GM12892 (cell line): ENCODE measurements at regions not wholly inside any gene's neighbourhood (a gene's known extent, or its start where the extent isn't known, plus 50 kb on each side); places are given as distances from the start of the nearest gene placed in this dataset.
"Not testable (repeated sequence)": the region's sequence is repeated elsewhere in the genome, so short reads cannot be mapped to it uniquely, and the experiment has no call there.

Experiments used
- DNase-seq: peaks from one replicate; pipeline ENCODE4 v3.0.0; 2011; ENCODE audit not compliant: insufficient read length
- FAIRE-seq: peaks from 2 replicates; lab custom pipeline; 2011; peaks lifted over from hg19 to GRCh38; lab: Jason Lieb, UNC
- POLR2A ChIP-seq: IDR thresholded peaks from 2 replicates; pipeline ENCODE4 v1.6.1; 2011; ENCODE audit warnings: low read depth, low read length, control low read depth
- POLR2AphosphoS5 ChIP-seq: IDR thresholded peaks from 2 replicates; pipeline ENCODE4 v1.6.1; 2011; ENCODE audit warnings: low read depth, low read length, control low read depth
- TAF1 ChIP-seq: IDR thresholded peaks from 2 replicates; pipeline ENCODE4 v1.6.1; 2011; ENCODE audit warnings: low read depth, mild to moderate bottlenecking, control low read depth, low read length, borderline replicate concordance

DNA sequence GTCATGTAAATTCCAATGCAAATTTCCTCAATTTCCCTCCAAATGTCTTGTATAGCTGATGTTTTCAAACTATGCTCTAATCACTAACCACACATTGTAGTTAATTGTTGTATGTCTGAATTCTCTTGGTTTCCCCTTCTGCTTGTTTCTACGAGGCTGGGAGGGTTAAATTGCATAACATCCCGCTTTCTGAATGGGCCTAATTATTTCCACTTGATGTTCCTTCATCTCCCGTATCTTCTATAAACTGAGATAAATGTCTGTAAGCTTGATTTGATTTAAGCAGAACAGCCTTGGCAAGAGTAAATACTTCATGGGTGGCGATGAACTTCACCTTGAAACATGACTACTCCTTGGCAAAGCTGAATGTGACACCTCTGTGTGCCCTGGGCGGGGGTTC, 72.2 kb downstream of the SERINC2 start:
- no peak for TF ChIP-seq POLR2A
- no peak for TF ChIP-seq TAF1
- TF ChIP-seq POLR2AphosphoS5, result no peak
- FAIRE-seq (no peak), DNase-seq (no peak)

DNA sequence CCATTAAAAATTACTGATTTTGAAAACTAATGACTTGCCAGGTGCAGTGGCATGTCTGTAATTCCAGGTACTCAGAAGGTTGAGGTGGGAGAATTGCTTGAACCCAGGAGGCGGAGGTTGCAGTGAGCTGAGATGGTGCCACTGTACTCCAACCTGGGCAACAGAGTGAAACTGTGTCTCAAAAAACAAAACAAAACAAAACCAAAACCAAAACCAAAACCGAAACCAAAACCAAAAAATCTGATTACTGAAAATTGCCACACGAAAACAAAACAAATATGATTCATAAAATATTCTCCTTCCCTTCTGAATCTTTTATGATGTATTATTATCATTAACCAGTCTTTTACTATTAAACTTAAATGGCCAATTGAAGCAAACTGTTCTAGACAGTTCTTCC, 74.1 kb downstream of the SERINC2 start:
- FAIRE-seq (no peak), DNase-seq (no peak)
- TF ChIP-seq POLR2AphosphoS5, result no peak
- no peak for TF ChIP-seq POLR2A
- no peak for TF ChIP-seq TAF1

DNA sequence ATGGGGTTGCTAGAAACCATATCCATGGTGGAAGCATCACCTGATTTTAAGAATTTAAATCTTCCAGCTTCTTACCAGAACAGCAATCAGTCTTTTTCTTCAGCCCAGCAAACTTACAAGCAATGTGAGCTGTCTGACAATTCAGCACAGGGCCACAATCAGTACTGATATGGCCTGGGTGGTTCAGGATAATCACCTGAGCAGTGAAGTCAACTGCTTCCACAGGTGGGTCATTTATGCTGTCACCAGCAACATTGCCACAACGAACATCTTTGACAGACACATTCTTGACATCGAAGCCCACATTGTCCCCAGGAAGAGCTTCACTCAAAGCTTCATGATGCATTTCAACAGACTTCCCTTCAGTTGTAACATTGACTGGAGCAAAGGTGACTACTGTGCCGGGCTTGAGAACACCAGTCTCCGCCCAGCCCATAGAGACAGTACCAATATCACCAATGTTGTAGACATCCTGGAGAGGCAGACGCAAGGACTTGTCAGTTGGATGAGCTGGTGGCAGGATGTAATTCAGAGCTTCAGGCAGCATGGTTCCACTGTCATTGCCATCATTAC, 74.8 kb downstream of the SERINC2 start:
- no peak for DNase-seq
- TF ChIP-seq POLR2A (no peak), TAF1 (no peak), POLR2AphosphoS5 (no peak)
- no peak for FAIRE-seq

DNA sequence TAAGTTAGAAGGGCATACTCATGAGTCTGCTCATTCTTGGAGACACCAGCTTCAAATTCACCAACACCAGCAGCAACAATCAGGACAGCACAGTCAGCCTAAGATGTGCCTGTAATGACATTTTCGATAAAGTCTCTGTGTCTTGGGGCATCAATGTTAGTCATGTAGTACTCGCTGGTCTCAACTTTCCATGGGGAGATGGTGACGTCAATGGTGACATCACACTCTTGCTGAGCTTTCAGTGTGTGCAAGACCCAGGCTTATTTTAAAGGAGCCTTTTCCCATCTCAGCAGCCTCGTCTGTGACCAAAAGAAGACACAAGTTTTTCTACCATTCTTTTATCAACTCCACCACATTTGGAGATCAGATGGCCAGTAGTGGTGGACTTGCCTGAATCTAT, 75.5 kb downstream of the SERINC2 start:
- no peak for TF ChIP-seq POLR2AphosphoS5
- no peak for TF ChIP-seq POLR2A
- TF ChIP-seq TAF1, result no peak
- no peak for DNase-seq
- FAIRE-seq, result no peak

DNA sequence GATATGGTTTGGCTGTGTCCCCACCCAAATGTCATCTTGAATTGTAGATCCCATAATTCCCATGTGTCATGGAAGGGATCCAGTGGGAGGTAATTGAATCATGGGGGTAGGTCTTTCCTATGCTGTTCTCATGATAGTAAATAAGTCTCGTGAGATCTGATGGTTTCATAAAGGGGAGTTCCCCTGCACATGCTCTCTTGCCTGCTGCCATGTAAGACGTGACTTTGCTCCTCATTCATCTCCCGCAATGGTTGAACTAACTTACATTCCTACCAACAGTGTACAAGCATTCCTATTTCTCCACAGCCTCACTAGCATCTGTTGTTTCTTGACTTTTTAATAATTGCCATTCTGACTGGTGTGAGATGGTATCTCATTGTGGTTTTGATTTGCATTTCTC, 76.6 kb downstream of the SERINC2 start:
- not testable (repeated sequence) for DNase-seq, FAIRE-seq

DNA sequence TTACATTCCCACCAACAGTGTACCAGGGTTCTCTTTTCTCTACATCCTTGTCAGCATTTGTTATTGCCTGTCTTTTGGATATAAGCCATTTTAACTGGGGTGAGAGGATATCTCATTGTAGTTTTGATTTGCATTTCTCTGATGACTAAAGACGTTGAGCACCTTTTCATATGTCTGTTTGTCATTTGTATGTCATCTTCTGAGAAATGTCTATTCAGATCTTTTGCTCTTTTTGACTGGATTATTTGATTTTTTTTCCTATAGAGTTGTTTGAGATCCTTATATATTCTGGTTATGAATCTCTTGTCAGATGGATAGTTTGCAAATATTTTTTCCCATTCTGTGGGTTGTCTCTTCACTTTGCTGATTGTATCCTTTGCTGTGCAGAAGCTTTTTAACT, 77.6 kb downstream of the SERINC2 start:
- not testable (repeated sequence) for DNase-seq, FAIRE-seq

DNA sequence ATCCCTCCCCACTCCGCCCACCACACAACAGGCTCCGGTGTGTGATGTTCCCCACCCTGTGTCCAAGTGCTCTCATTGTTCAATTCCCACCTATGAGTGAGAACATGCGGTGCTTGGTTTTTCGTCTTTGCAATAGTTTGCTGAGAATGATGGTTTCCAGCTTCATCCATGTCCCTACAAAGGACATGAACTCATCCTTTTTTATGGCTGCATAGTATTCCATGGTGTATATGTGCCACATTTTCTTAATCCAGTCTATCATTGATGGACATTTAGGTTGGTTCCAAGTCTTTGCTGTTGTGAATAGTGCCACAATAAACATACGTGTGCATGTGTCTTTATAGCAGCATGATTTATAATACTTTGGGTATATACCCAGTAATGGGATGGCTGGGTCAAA, 81.0 kb upstream of the TINAGL1 start:
- DNase-seq, FAIRE-seq: not testable (repeated sequence)

DNA sequence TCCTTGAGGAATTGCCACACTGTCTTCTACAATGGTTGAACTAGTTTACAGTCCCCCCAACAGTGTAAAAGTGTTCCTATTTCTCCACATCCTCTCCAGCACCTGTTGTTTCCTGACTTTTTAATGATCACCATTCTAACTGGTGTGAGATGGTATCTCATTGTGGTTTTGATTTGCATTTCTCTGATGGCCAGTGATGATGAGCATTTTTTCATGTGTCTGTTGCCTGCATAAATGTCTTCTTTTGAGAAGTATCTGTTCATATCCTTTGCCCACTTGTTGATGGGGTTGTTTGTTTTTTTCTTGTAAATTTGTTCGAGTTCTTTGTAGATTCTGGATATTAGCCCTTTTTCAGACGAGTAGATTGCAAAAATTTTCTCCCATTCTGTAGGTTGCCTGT, 80.5 kb upstream of the TINAGL1 start:
- FAIRE-seq, result not testable (repeated sequence)

DNA sequence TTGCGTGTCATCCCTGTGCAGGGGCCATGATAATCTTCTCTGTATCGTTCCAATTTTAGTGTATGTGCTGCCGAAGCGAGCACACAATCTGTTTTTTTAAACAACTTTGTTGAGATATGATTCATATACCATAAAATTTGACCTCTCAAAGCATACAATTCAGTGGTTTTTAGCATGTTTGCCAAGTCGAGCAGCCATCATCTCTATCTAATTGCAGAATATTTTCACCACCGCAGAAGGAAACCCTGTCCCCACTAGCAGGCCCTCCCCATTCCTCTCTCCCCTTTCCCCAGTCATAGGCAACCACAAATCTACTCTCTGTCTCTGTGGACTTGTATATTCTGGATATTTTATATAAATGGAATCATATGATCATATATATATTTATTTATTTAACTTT, 78.7 kb upstream of the TINAGL1 start:
- no peak for TF ChIP-seq POLR2A
- no peak for TF ChIP-seq TAF1
- TF ChIP-seq POLR2AphosphoS5, result no peak
- FAIRE-seq (no peak), DNase-seq (no peak)

More for the DNA sequence above, 80.5 kb upstream of the TINAGL1 start:
- not testable (repeated sequence) for DNase-seq

DNA sequence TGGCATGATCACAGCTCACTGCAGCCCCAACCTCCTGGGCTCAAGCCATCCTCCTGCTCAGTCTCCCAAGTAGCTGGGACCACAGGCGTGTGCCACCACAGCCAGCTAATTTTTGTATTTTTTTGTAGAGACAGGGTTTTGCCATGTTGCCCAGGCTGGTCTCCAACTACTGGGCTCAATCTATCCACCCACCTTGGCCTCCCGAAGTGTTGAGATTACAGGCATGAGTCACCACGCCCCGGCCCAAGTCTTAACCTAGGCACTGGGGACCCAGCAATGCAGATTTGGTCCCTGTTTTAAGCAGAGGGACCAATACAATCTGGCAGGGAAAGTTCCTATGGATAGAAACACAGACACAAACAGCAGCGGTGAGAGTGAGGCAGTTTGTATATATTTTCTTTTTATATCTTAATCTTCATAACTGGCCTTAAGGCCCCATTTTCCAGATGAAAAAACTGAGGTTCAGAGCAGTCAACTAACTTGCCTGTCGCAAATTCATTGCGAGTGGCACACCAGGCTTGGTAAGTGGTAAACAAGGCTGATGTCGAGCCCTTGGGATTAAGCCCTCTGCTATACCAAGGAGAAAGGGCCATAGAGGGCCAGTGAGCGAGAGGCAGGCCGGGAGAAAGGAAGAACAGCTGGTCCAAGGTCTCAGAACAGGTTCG, 77.8 kb upstream of the TINAGL1 start:
- DNase-seq, result no peak
- TF ChIP-seq TAF1, result no peak
- no peak for TF ChIP-seq POLR2AphosphoS5
- no peak for TF ChIP-seq POLR2A
- no peak for FAIRE-seq

DNA sequence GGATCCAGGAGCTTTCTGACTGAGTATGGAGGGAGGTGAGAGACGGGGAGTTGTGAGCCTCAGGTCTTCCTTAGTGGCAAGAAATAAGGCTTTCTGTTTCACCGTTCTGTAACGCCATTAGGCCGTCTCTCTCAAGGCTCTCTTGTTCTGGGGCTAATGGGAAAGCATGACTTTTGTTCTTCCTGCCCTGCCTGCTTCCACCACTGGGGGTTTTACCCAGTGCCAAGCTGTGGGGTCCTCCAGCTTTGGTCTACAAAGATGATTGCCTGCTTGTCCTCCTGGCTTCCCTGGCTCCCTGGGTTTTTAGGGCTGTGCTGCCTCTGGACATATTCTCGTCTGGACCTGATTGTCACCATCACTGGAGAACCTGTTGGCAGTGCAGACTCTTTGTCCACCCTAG, 74.8 kb upstream of the TINAGL1 start:
- TF ChIP-seq POLR2AphosphoS5, result no peak
- TF ChIP-seq TAF1, result no peak
- TF ChIP-seq POLR2A, result no peak
- DNase-seq, result no peak
- no peak for FAIRE-seq

DNA sequence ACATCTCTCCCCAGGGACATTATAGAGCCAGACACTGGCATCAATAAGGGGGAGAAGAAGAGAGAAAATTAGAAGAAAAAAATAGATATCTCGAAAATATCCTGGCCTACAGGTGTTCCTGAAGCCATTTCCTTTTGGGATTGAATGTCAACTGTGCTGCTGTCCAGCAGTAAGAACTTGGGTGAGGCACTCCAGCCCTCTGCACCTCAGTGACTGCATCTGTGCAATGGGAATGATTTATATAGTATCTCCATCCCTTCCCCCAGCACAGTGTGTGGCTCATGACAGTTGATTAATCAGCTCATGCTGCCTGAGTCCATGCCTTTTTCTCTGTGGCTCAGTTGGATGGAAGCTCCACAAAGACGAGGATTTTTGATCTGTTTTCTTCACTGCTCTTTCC, 74.1 kb upstream of the TINAGL1 start:
- no peak for DNase-seq
- FAIRE-seq, result no peak
- no peak for TF ChIP-seq TAF1

DNA sequence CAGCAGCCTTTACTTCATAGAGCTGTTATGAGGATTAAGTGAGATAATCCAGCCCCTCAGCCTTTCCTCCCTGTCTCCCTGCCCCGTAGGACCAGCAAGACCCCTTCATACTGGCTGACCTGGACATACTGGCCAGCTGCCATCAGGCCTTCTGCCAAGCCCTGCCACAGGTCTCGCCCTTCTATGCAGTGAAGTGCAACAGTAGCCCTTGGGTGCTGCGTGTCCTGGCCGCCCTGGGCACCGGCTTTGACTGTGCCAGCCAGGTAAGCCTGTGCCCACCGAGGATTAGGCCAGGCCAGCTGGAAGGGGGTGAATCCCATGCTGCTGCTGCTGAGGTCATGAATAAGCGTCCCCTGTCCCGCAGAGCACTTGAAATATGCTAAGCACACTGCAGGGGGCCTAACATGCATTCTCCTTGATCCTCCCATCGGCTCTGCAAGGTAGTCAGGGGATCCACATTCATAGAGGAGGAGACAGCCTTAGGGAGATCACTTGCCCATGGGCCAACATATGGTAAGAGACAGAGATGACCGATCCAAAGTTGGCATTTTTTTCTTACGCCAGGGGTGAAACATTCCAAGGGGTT, 73.3 kb upstream of the TINAGL1 start:
- DNase-seq (no peak), FAIRE-seq (no peak)
- TF ChIP-seq TAF1, result no peak
- no peak for TF ChIP-seq POLR2AphosphoS5
- no peak for TF ChIP-seq POLR2A
